Suprapubic skin (tissue), 4 donors: ENCODE measurements at regions not wholly inside any gene's neighbourhood (a gene's known extent, or its start where the extent isn't known, plus 50 kb on each side); places are given as distances from the start of the nearest gene placed in this dataset.

ENCODE experiments used
- DNase-seq, 2 donors: peaks; one replicate each; pipeline ENCODE4 v3.0.0-alpha.2; 2019; ENCODE audit warnings: low spot score in 2 of 2
- H3K27ac ChIP-seq: fragments of 200-600 bp; sonication (generic); one replicate; pipeline ENCODE4 v1.5.1; 2019
- H3K27me3 ChIP-seq: fragments of 200-600 bp; sonication (generic); one replicate; pipeline ENCODE4 v1.5.1; 2019
- H3K36me3 ChIP-seq: fragments of 200-600 bp; sonication (generic); one replicate; pipeline ENCODE4 v1.5.1; 2019
- H3K4me1 ChIP-seq: fragments of 200-600 bp; sonication (generic); one replicate; pipeline ENCODE4 v1.5.1; 2019
- H3K4me3 ChIP-seq: fragments of 200-600 bp; sonication (generic); one replicate; pipeline ENCODE4 v1.5.1; 2019; ENCODE audit warnings: mild to moderate bottlenecking
- H3K9me3 ChIP-seq: fragments of 200-600 bp; sonication (generic); one replicate; pipeline ENCODE4 v1.5.1; 2019
- EP300 ChIP-seq: sonication (generic); formaldehyde crosslinking; IDR thresholded peaks from one replicate; pipeline ENCODE4 v1.6.1; 2017; ENCODE audit warnings: antibody characterized with exemption
- POLR2A ChIP-seq, 2 donors: fragments of 450-650 bp; IDR thresholded peaks; one replicate each; pipeline ENCODE4 v1.6.1; 2017; ENCODE audit warnings: antibody characterized with exemption in 2 of 2, mild to moderate bottlenecking in 2 of 2, moderate library complexity in 2 of 2
- POLR2AphosphoS5 ChIP-seq, 3 donors: sonication (generic); formaldehyde crosslinking; IDR thresholded peaks; one replicate each; pipeline ENCODE4 v1.6.1; 2017; ENCODE audit warnings: antibody characterized with exemption in 3 of 3
- WGBS: methylation state at CpG from one replicate; pipeline ENCODE4 v1.1.5; 2018; 5-methylcytosine and 5-hydroxymethylcytosine counted together
- TF ChIP-seq, protein P1 (sequence below), 2 donors: fragments of 200-600 bp in 1 of 2; fragments of 450-650 bp in 1 of 2; sonication (generic) in 1 of 2; IDR thresholded peaks; one replicate each; pipeline ENCODE4 v1.5.1; 2016 to 2019; ENCODE audit warnings: antibody characterized with exemption in 2 of 2, mild to moderate bottlenecking in 1 of 2, moderate library complexity in 1 of 2

DNA sequence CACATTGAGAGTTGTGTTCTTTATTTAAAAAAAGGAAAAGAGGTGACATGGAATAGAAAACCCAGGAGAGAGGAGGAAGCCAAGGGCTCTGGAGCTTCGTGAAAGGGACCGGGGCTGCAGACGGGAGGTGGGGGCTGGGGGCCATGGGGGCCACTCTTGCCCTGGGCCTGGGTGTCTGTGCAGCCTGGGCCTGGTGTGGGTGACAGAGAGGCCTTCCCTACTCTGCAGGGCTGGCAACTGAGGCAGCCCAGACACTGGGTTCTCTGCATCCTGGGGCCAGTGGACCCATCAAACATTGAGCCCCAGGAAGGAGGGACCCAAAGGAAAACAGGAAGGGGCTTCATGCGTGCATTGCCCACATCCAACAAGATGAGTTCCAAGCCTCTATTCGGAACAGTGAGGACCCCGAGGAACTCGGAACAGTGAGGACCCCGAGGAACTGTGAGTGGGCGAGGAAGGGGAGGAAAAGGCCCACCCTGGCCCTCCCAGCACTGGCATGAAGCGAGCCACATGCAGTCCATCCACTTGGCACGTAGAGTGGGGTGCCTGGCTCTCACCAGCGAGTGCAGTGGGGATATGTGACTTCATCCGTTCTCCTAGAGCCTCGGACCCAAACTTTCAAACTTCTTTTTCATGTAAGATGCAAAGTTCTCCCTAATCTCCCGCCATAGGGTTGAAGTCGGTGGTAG is 1121.6 kb downstream of the BRD1 start:
- Histone ChIP-seq H3K36me3 (no peaks in the 10 kb centered on the region), H3K4me1 (peaks cover 3% of the 10 kb centered on the region), H3K27ac (no peak overlapping the region), H3K4me3 (no peak overlapping the region), H3K27me3 (no peaks in the 10 kb centered on the region), H3K9me3 (no peaks in the 10 kb centered on the region)
- 87% methylated on average over 16 of the region's 16 CpGs for WGBS
- DNase-seq: peak in 1 of 2 donors; percentile 44
- TF ChIP-seq, protein P1, sequence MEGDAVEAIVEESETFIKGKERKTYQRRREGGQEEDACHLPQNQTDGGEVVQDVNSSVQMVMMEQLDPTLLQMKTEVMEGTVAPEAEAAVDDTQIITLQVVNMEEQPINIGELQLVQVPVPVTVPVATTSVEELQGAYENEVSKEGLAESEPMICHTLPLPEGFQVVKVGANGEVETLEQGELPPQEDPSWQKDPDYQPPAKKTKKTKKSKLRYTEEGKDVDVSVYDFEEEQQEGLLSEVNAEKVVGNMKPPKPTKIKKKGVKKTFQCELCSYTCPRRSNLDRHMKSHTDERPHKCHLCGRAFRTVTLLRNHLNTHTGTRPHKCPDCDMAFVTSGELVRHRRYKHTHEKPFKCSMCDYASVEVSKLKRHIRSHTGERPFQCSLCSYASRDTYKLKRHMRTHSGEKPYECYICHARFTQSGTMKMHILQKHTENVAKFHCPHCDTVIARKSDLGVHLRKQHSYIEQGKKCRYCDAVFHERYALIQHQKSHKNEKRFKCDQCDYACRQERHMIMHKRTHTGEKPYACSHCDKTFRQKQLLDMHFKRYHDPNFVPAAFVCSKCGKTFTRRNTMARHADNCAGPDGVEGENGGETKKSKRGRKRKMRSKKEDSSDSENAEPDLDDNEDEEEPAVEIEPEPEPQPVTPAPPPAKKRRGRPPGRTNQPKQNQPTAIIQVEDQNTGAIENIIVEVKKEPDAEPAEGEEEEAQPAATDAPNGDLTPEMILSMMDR (IDR thresholded peaks at IDR 0.05): no peak
- no peak for TF ChIP-seq POLR2A (IDR thresholded peaks at IDR 0.05)
- TF ChIP-seq EP300: no peak
- TF ChIP-seq POLR2AphosphoS5 (IDR thresholded peaks at IDR 0.05): no peak

DNA sequence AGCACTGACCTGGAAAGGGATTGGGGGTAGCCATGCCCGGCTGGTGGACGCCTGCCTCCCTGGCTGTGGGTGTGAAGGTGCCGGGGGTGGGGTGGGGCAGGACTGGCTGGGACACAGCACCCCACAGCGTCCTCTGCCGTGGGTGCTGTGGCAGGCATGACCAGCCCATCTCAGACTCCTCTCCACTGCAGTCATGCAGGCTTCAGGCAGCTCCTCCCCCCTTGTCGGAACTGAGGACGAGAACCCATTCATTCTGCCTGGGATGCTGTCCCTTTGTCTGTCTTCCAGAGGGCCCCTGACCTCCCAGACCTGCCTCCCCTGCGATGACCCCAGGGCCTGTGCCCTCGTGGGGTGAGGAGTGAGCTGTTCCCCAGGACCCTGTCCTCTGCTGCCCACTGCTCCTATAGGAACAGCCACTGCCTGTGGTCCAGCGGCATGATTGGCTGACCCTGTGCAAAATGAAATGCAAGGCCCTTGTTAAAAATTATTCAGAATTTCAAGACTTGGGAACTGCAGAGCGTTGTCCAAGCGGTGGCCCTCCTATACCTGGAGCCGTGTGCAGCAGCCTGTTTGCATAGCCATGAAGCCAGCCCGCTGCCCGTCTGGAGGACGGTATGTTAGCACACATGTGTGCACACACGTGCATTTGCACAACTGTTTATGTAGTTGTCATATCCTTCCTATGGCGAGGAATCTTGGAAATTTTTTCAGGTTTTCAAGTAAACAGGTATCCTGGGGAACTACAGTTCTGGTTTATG is 1122.3 kb downstream of the BRD1 start:
- peak in 1 of 2 donors; percentile 56 for DNase-seq
- WGBS: 83% methylated on average over 17 of the region's 18 CpGs
- Histone ChIP-seq H3K4me1 (peaks cover 3% of the 10 kb centered on the region), H3K27ac (no peak overlapping the region), H3K27me3 (no peaks in the 10 kb centered on the region), H3K9me3 (no peaks in the 10 kb centered on the region), H3K4me3 (no peak overlapping the region), H3K36me3 (no peaks in the 10 kb centered on the region)
- TF ChIP-seq POLR2AphosphoS5 (IDR thresholded peaks at IDR 0.05) (no peak), EP300 (no peak), POLR2A (IDR thresholded peaks at IDR 0.05) (no peak)
- TF ChIP-seq, protein P1 (IDR thresholded peaks at IDR 0.05): no peak

DNA sequence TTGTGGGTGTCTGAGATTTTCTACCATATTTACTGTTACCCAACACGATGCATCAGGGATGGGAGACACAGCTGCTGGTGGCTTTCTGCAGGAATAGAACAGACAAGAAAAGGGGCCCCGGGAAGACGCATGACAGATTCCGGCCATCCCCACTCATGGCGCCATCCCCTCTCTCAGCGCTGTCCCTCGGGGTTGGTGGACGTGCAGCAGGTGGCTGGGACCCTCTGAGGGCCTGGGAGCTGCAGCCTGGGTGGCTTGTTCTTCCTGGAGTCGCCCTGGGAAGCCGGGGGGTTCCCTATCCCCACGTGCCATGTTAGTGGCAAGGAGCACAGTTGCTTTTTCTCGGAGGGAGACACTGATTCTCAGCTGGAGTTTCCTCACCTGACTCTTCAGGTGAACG is 1123.3 kb downstream of the BRD1 start:
- H3K27ac ChIP-seq: no peak overlapping the region
- peaks cover 3% of the 10 kb centered on the region for H3K4me1 ChIP-seq
- H3K36me3 ChIP-seq: no peaks in the 10 kb centered on the region
- 77% methylated on average over 12 of the region's 13 CpGs for WGBS
- H3K27me3 ChIP-seq: no peaks in the 10 kb centered on the region
- H3K4me3 ChIP-seq: no peak overlapping the region
- TF ChIP-seq POLR2AphosphoS5 (IDR thresholded peaks at IDR 0.05) (no peak), POLR2A (IDR thresholded peaks at IDR 0.05) (no peak), EP300 (no peak)
- TF ChIP-seq, protein P1 (IDR thresholded peaks at IDR 0.05): no peak
- no peaks in the 10 kb centered on the region for H3K9me3 ChIP-seq
- DNase-seq: peak in 1 of 2 donors; percentile 48

DNA sequence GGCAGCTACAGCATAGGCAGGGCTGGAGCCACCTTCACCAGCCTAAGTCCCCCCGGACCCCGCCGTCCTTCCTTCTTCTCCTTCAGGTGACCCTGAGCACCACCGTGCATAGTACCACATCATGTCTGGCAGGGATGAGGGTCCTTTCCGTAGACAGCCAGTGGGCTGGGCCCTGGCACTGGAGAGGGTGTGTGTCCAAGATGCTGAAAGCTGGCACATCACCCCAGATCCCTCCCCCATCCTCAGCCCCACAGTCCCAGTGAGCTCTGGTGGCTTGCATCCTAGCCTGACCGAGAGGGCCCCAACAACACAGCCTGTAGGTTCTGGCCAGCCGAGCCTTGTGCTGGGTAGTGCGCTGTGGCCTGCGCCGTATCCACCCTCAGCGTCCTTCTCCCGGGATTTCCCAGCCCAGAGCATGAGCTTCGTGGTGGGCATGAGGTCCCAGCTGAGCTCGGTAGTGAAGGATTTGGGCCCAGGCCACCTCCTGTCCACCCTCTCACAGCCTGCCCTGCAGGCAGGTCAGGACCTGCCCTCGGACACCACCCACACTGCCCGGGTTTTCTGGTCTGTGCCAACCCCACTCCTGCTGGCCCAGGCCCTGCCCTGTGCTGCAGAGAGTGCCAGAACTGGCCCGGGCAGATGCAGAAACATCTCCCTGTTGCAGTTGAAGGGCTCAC is 1124.3 kb downstream of the BRD1 start:
- Histone ChIP-seq H3K9me3 (no peaks in the 10 kb centered on the region), H3K4me3 (no peak overlapping the region), H3K4me1 (peaks cover 3% of the 10 kb centered on the region), H3K27ac (peak overlapping the region; percentile 46), H3K36me3 (no peaks in the 10 kb centered on the region), H3K27me3 (no peaks in the 10 kb centered on the region)
- WGBS: 79% methylated on average over 17 of the region's 17 CpGs
- TF ChIP-seq POLR2AphosphoS5 (IDR thresholded peaks at IDR 0.05) (no peak), EP300 (no peak), POLR2A (IDR thresholded peaks at IDR 0.05) (no peak)
- TF ChIP-seq, protein P1 (IDR thresholded peaks at IDR 0.05): no peak
- DNase-seq: peak in 1 of 2 donors; percentile 45
